WTC11 (cell line): ENCODE measurements at regions not wholly inside any gene's neighbourhood (a gene's known extent, or its start where the extent isn't known, plus 50 kb on each side); places are given as distances from the start of the nearest gene placed in this dataset.

Experiments
- ATAC-seq: fragments of 200-7000 bp; cut with Tn5 transposase; 2 replicates; pipeline ENCODE4 v1.10.0; 2021; ENCODE audit warnings: mild to moderate bottlenecking, moderate library complexity
- CTCF ChIA-PET: fragments of 300-600 bp; sonication (Branson Sonifier 250); formaldehyde crosslinking; loops from one replicate; lab custom pipeline; 2021; ENCODE audit warnings: antibody characterized with exemption; lab: Charles Lee
- POLR2A ChIA-PET: fragments of 350-600 bp; sonication (Branson Sonifier 250); formaldehyde crosslinking; loops from one replicate; lab custom pipeline; 2021; ENCODE audit warnings: antibody characterized with exemption; lab: Charles Lee
- DNase-seq: peaks from one replicate; pipeline ENCODE4 v3.0.0; 2021; ENCODE audit warnings: low spot score
- H3K27ac Mint-ChIP-seq: 2 replicates; pipeline ENCODE4 v1.8.0; 2021; ENCODE audit warnings: mixed read lengths
- H3K27me3 Mint-ChIP-seq: 2 replicates; pipeline ENCODE4 v1.8.0; 2021; ENCODE audit warnings: low read depth, mild to moderate bottlenecking, moderate library complexity, mixed read lengths
- H3K36me3 Mint-ChIP-seq: 2 replicates; pipeline ENCODE4 v1.8.0; 2021; ENCODE audit warnings: mixed read lengths
- H3K4me1 Mint-ChIP-seq: 2 replicates; pipeline ENCODE4 v1.8.0; 2022; ENCODE audit warnings: mixed read lengths
- H3K4me3 Mint-ChIP-seq: 2 replicates; pipeline ENCODE4 v1.8.0; 2021; ENCODE audit warnings: mild to moderate bottlenecking, moderate library complexity, mixed read lengths
- H3K9me3 Mint-ChIP-seq: 2 replicates; pipeline ENCODE4 v1.8.0; 2021; ENCODE audit warnings: mixed read lengths
- CREB1 ChIP-seq: sonication (generic); formaldehyde crosslinking; IDR thresholded peaks from 2 replicates; pipeline ENCODE4 v1.8.0; 2023; ENCODE audit warnings: mild to moderate bottlenecking, missing genetic modification reagents
- ERG ChIP-seq: fragments of 250-450 bp; sonication (Bioruptor Pico); IDR thresholded peaks from 2 replicates; pipeline ENCODE4 v1.8.0; 2021; ENCODE audit warnings: mild to moderate bottlenecking
- GRHL2 ChIP-seq: fragments of 250-450 bp; sonication (Bioruptor Pico); IDR thresholded peaks from 2 replicates; pipeline ENCODE4 v1.8.0; 2022; ENCODE audit warnings: mild to moderate bottlenecking, moderate library complexity; ENCODE audit not compliant: insufficient replicate concordance, severe bottlenecking
- HMGA2 ChIP-seq: fragments of 250-450 bp; sonication (Bioruptor Pico); IDR thresholded peaks from 2 replicates; pipeline ENCODE4 v1.4.0; 2021; ENCODE audit warnings: mild to moderate bottlenecking, moderate library complexity
- IRF2 ChIP-seq: sonication (generic); formaldehyde crosslinking; IDR thresholded peaks from 2 replicates; pipeline ENCODE4 v1.8.0; 2022; ENCODE audit warnings: low read depth, missing genetic modification reagents, borderline replicate concordance
- OVOL2 ChIP-seq: fragments of 250-450 bp; sonication (Bioruptor Pico); IDR thresholded peaks from 2 replicates; pipeline ENCODE4 v1.9.0; 2021; ENCODE audit warnings: mild to moderate bottlenecking, borderline replicate concordance
- RELA ChIP-seq: sonication (generic); formaldehyde crosslinking; IDR thresholded peaks from 2 replicates; pipeline ENCODE4 v1.8.1; 2022; ENCODE audit warnings: missing genetic modification reagents, mild to moderate bottlenecking, borderline replicate concordance
- SMAD3 ChIP-seq: sonication (generic); formaldehyde crosslinking; IDR thresholded peaks from 2 replicates; pipeline ENCODE4 v1.8.0; 2022; ENCODE audit warnings: missing genetic modification reagents, mild to moderate bottlenecking, borderline replicate concordance
- USF2 ChIP-seq: sonication (generic); formaldehyde crosslinking; IDR thresholded peaks from 2 replicates; pipeline ENCODE4 v1.8.1; 2023; ENCODE audit warnings: mild to moderate bottlenecking, missing genetic modification reagents, moderate library complexity
- ZBTB43 ChIP-seq: sonication (generic); formaldehyde crosslinking; IDR thresholded peaks from 2 replicates; pipeline ENCODE4 v1.8.1; 2023; ENCODE audit warnings: mild to moderate bottlenecking, missing genetic modification reagents
- ZNF138 ChIP-seq: sonication (generic); formaldehyde crosslinking; conservative IDR thresholded peaks from 2 replicates; pipeline ENCODE4 v1.8.1; 2022; ENCODE audit warnings: mild to moderate bottlenecking, moderate library complexity, missing genetic modification reagents
- ZNF317 ChIP-seq: sonication (generic); formaldehyde crosslinking; IDR thresholded peaks from 2 replicates; pipeline ENCODE4 v1.8.1; 2023; ENCODE audit warnings: low read depth, mild to moderate bottlenecking, moderate library complexity, missing genetic modification reagents, borderline replicate concordance
- TF ChIP-seq, protein P1 (sequence below): sonication (generic); formaldehyde crosslinking; IDR thresholded peaks from 2 replicates; pipeline ENCODE4 v1.8.1; 2022; ENCODE audit warnings: mild to moderate bottlenecking, missing genetic modification reagents, moderate library complexity, borderline replicate concordance
- TF ChIP-seq, protein P2 (sequence below): sonication (generic); formaldehyde crosslinking; IDR thresholded peaks from 2 replicates; pipeline ENCODE4 v1.8.1; 2022; ENCODE audit warnings: mild to moderate bottlenecking, moderate library complexity, missing genetic modification reagents
- TF ChIP-seq, protein P3 (sequence below): sonication (generic); formaldehyde crosslinking; IDR thresholded peaks from 2 replicates; pipeline ENCODE4 v1.8.0; 2023; ENCODE audit warnings: missing genetic modification reagents, mild to moderate bottlenecking, borderline replicate concordance
- TF ChIP-seq, protein P4 (sequence below): sonication (generic); formaldehyde crosslinking; IDR thresholded peaks from 2 replicates; pipeline ENCODE4 v1.8.1; 2023; ENCODE audit warnings: mild to moderate bottlenecking, moderate library complexity, missing genetic modification reagents

GRCh38 chr3:44076221-44076829, 165.4 kb upstream of the TOPAZ1 start:
- DNase-seq (peak; percentile 38), ATAC-seq (peak; percentile 63)
- POLR2A ChIA-PET = no interaction called here
- Mint-ChIP-seq H3K27me3 (no peaks in the 10 kb centered on the region), H3K27ac (no peak overlapping the region), H3K4me3 (no peak overlapping the region), H3K36me3 (no peaks in the 10 kb centered on the region), H3K9me3 (no peaks in the 10 kb centered on the region), H3K4me1 (peaks cover 43% of the 10 kb centered on the region)
- TF ChIP-seq USF2 (CRISPR knock-in tag) = peak; percentile 20; the same call in 1 of the 2 replicates
- no peak for TF ChIP-seq RELA (CRISPR knock-in tag)
- CTCF ChIA-PET = interaction anchor here (0.5 to 2.4 kb wide), 13 partner anchors 8 to 1942 kb away, joined by 3 to 12 read pairs (median 6); no protein-coding TSS in a partner anchor

DNA sequence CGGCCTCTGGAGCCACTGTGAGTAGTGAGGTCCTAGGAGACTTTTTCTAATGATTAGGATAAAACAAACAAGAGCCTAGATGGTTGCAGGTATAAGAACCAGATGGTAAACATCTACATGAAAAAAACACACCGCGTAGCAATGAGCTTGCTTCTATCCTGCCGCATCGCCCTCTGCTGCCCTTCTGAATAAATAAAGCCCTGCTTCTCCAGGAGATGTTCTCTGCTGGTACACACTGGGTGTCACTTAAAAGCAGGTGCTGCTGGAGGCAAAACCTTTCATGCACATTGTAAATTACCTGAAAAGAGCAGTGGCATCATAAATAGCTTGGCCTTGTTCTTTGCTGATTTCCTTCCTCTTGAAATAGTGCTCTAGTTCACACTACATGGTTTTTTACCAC, 164.4 kb upstream of the TOPAZ1 start:
- Mint-ChIP-seq H3K4me3 (no peak overlapping the region), H3K27ac (no peak overlapping the region; the same call in 1 of the 2 replicates), H3K36me3 (no peaks in the 10 kb centered on the region), H3K27me3 (no peaks in the 10 kb centered on the region; the same call in 1 of the 2 replicates), H3K9me3 (no peaks in the 10 kb centered on the region), H3K4me1 (peaks cover 43% of the 10 kb centered on the region)
- CTCF ChIA-PET = interaction anchor here (0.6 to 2.4 kb wide), 19 partner anchors 9 to 311 kb away, joined by 3 to 12 read pairs (median 5); no protein-coding TSS in a partner anchor
- DNase-seq (no peak), ATAC-seq (peak; percentile 59)
- POLR2A ChIA-PET = no interaction called here
- TF ChIP-seq, protein P1, sequence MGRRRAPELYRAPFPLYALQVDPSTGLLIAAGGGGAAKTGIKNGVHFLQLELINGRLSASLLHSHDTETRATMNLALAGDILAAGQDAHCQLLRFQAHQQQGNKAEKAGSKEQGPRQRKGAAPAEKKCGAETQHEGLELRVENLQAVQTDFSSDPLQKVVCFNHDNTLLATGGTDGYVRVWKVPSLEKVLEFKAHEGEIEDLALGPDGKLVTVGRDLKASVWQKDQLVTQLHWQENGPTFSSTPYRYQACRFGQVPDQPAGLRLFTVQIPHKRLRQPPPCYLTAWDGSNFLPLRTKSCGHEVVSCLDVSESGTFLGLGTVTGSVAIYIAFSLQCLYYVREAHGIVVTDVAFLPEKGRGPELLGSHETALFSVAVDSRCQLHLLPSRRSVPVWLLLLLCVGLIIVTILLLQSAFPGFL (CRISPR knock-in tag) = no peak

DNA sequence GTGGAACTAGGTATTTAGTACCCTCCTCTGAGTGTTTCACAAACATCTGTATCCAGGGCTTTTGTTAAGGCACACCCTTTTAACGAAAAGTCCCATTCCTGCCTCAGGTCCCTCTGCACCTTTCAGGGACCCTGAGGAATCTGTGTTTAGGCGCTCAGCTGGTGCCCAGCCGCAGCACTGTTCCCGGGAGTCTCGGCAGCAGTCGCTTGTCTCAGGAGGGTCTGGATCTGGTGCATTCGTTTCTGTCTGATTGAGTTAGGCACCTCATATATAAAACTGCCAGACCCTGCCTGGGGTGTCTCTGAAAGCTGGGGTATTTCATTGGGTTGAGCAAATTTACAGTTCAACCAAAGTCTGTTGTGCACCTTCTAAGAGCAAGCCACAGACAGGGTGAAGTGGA, 162.8 kb upstream of the TOPAZ1 start:
- Mint-ChIP-seq H3K9me3 (no peaks in the 10 kb centered on the region), H3K27ac (no peak overlapping the region), H3K27me3 (no peaks in the 10 kb centered on the region; the same call in 1 of the 2 replicates), H3K36me3 (no peaks in the 10 kb centered on the region), H3K4me1 (peaks cover 43% of the 10 kb centered on the region), H3K4me3 (no peak overlapping the region)
- ATAC-seq = no peak
- POLR2A ChIA-PET = no interaction called here
- CTCF ChIA-PET = interaction anchor here (1.2 kb wide), 1 partner anchor 35 kb away, joined by 4 read pairs; no protein-coding TSS in a partner anchor
- no peak for DNase-seq
- TF ChIP-seq OVOL2 (CRISPR knock-in tag) (no peak), SMAD3 (no peak), IRF2 (no peak), USF2 (CRISPR knock-in tag) (no peak), GRHL2 (CRISPR knock-in tag) (no peak), ERG (CRISPR knock-in tag) (no peak), ZNF138 (CRISPR knock-in tag) (no peak), CREB1 (CRISPR knock-in tag) (no peak), ZNF317 (no peak), HMGA2 (CRISPR knock-in tag) (no peak), ZBTB43 (CRISPR knock-in tag) (no peak)
- TF ChIP-seq, protein P2, sequence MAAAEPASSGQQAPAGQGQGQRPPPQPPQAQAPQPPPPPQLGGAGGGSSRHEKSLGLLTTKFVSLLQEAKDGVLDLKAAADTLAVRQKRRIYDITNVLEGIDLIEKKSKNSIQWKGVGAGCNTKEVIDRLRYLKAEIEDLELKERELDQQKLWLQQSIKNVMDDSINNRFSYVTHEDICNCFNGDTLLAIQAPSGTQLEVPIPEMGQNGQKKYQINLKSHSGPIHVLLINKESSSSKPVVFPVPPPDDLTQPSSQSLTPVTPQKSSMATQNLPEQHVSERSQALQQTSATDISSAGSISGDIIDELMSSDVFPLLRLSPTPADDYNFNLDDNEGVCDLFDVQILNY = no peak
- TF ChIP-seq, protein P3, sequence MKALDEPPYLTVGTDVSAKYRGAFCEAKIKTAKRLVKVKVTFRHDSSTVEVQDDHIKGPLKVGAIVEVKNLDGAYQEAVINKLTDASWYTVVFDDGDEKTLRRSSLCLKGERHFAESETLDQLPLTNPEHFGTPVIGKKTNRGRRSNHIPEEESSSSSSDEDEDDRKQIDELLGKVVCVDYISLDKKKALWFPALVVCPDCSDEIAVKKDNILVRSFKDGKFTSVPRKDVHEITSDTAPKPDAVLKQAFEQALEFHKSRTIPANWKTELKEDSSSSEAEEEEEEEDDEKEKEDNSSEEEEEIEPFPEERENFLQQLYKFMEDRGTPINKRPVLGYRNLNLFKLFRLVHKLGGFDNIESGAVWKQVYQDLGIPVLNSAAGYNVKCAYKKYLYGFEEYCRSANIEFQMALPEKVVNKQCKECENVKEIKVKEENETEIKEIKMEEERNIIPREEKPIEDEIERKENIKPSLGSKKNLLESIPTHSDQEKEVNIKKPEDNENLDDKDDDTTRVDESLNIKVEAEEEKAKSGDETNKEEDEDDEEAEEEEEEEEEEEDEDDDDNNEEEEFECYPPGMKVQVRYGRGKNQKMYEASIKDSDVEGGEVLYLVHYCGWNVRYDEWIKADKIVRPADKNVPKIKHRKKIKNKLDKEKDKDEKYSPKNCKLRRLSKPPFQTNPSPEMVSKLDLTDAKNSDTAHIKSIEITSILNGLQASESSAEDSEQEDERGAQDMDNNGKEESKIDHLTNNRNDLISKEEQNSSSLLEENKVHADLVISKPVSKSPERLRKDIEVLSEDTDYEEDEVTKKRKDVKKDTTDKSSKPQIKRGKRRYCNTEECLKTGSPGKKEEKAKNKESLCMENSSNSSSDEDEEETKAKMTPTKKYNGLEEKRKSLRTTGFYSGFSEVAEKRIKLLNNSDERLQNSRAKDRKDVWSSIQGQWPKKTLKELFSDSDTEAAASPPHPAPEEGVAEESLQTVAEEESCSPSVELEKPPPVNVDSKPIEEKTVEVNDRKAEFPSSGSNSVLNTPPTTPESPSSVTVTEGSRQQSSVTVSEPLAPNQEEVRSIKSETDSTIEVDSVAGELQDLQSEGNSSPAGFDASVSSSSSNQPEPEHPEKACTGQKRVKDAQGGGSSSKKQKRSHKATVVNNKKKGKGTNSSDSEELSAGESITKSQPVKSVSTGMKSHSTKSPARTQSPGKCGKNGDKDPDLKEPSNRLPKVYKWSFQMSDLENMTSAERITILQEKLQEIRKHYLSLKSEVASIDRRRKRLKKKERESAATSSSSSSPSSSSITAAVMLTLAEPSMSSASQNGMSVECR (CRISPR knock-in tag) = no peak
- TF ChIP-seq, protein P4, sequence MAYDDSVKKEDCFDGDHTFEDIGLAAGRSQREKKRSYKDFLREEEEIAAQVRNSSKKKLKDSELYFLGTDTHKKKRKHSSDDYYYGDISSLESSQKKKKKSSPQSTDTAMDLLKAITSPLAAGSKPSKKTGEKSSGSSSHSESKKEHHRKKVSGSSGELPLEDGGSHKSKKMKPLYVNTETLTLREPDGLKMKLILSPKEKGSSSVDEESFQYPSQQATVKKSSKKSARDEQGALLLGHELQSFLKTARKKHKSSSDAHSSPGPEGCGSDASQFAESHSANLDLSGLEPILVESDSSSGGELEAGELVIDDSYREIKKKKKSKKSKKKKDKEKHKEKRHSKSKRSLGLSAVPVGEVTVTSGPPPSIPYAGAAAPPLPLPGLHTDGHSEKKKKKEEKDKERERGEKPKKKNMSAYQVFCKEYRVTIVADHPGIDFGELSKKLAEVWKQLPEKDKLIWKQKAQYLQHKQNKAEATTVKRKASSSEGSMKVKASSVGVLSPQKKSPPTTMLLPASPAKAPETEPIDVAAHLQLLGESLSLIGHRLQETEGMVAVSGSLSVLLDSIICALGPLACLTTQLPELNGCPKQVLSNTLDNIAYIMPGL (CRISPR knock-in tag) = no peak
